Loucy (cell line): ENCODE measurements at regions not wholly inside any gene's neighbourhood (a gene's known extent, or its start where the extent isn't known, plus 50 kb on each side); places are given as distances from the start of the nearest gene placed in this dataset.
"Not testable (repeated sequence)": the region's sequence is repeated elsewhere in the genome, so short reads cannot be mapped to it uniquely, and the experiment has no call there.

Source experiments
- H2AFZ ChIP-seq: fragments of 200-600 bp; sonication (generic); 2 replicates; pipeline ENCODE4 v1.6.0; 2016; ENCODE audit warnings: antibody characterized with exemption, mild to moderate bottlenecking, low read length, moderate library complexity
- H3F3A ChIP-seq: fragments of 200-600 bp; 2 replicates; pipeline ENCODE4 v1.6.0; 2016; ENCODE audit warnings: antibody characterized with exemption, low read depth, mild to moderate bottlenecking
- H3K27me3 ChIP-seq: fragments of 200-600 bp; sonication (generic); 2 replicates; pipeline ENCODE4 v1.6.1; 2014; ENCODE audit warnings: low read length, mild to moderate bottlenecking; ENCODE audit not compliant: insufficient read depth, poor library complexity, severe bottlenecking
- H3K36me3 ChIP-seq: fragments of 200-600 bp; sonication (generic); 2 replicates; pipeline ENCODE4 v1.6.1; 2016; ENCODE audit warnings: low read length; ENCODE audit not compliant: insufficient read depth
- H3K4me1 ChIP-seq: fragments of 200-600 bp; sonication (generic); 2 replicates; pipeline ENCODE4 v1.5.1; 2014; ENCODE audit warnings: low read length, mild to moderate bottlenecking; ENCODE audit not compliant: insufficient read depth, poor library complexity, severe bottlenecking
- H3K4me2 ChIP-seq: fragments of 200-600 bp; sonication (generic); 2 replicates; pipeline ENCODE4 v1.6.0; 2014; ENCODE audit warnings: antibody characterized with exemption, low read length, low read depth, mild to moderate bottlenecking; ENCODE audit not compliant: poor library complexity, severe bottlenecking
- H3K4me3 ChIP-seq: fragments of 200-600 bp; sonication (generic); 2 replicates; pipeline ENCODE4 v1.5.1; 2014; ENCODE audit warnings: low read length, mild to moderate bottlenecking, mixed read lengths; ENCODE audit not compliant: poor library complexity, severe bottlenecking
- H3K79me2 ChIP-seq: fragments of 200-600 bp; sonication (generic); 2 replicates; pipeline ENCODE4 v1.6.1; 2014; ENCODE audit warnings: low read length; ENCODE audit not compliant: insufficient read depth
- H3K9ac ChIP-seq: fragments of 200-600 bp; sonication (generic); 2 replicates; pipeline ENCODE4 v1.6.0; 2014; ENCODE audit warnings: mild to moderate bottlenecking, low read depth, low read length, moderate library complexity; ENCODE audit not compliant: poor library complexity, severe bottlenecking
- H3K9me2 ChIP-seq: fragments of 200-600 bp; sonication (generic); replicated peaks from 2 replicates; pipeline ENCODE4 v1.6.1; 2016; ENCODE audit warnings: low read depth, low read length, mixed read lengths
- H3K9me3 ChIP-seq: fragments of 200-600 bp; sonication (generic); 2 replicates; pipeline ENCODE4 v1.6.1; 2014; ENCODE audit warnings: mild to moderate bottlenecking, antibody characterized with exemption, low read length, low read depth; ENCODE audit not compliant: insufficient read depth
- H4K20me1 ChIP-seq: fragments of 200-600 bp; sonication (generic); 2 replicates; pipeline ENCODE4 v1.6.0; 2014; ENCODE audit warnings: antibody characterized with exemption, low read length, mild to moderate bottlenecking; ENCODE audit not compliant: insufficient read depth, poor library complexity, severe bottlenecking
- CTCF ChIP-seq: fragments of 200-600 bp; sonication (generic); conservative IDR thresholded peaks from 2 replicates; pipeline ENCODE4 v1.5.1; 2014; ENCODE audit warnings: mild to moderate bottlenecking, antibody characterized with exemption, low read length
- EZH2phosphoT487 ChIP-seq: fragments of 200-600 bp; IDR thresholded peaks from 2 replicates; pipeline ENCODE4 v1.6.1; 2018; ENCODE audit warnings: antibody characterized with exemption, mild to moderate bottlenecking, moderate library complexity, borderline replicate concordance

- H3K36me3 ChIP-seq, H2AFZ ChIP-seq, H3F3A ChIP-seq, H3K9me3 ChIP-seq, H3K4me2 ChIP-seq, H3K79me2 ChIP-seq, H3K9me2 ChIP-seq, H4K20me1 ChIP-seq, H3K27me3 ChIP-seq, H3K4me1 ChIP-seq, H3K9ac ChIP-seq, H3K4me3 ChIP-seq: not testable (repeated sequence)
These were observed 266.1 kb downstream of the GOLGA6L6 start for GRCh38 chr15:20275373-20275967.

GRCh38 chr15:20272422-20273184 is 269.0 kb downstream of the GOLGA6L6 start:
- no peaks in the 10 kb centered on the region for H3K27me3 ChIP-seq
- no peak overlapping the region for H3K4me2 ChIP-seq
- no peaks in the 10 kb centered on the region for H3K4me1 ChIP-seq
- H3K9ac ChIP-seq = no peak overlapping the region
- H3K9me2 ChIP-seq = no peaks in the 10 kb centered on the region
- no peaks in the 10 kb centered on the region for H3K36me3 ChIP-seq
- H2AFZ ChIP-seq = no peak overlapping the region
- no peaks in the 10 kb centered on the region; the same call in 1 of the 2 replicates for H3K9me3 ChIP-seq
- TF ChIP-seq CTCF = no peak
- TF ChIP-seq EZH2phosphoT487 = no peak
- no peaks in the 10 kb centered on the region for H3F3A ChIP-seq
- H3K4me3 ChIP-seq = no peak overlapping the region
- H4K20me1 ChIP-seq = no peaks in the 10 kb centered on the region
- no peaks in the 10 kb centered on the region for H3K79me2 ChIP-seq

- TF ChIP-seq EZH2phosphoT487 = no peak
- TF ChIP-seq CTCF = no peak
- Histone ChIP-seq H3K4me1 (no peaks in the 10 kb centered on the region), H3K4me2 (no peak overlapping the region), H3K27me3 (no peaks in the 10 kb centered on the region), H3K9ac (no peak overlapping the region), H3K79me2 (no peaks in the 10 kb centered on the region), H3K9me2 (no peaks in the 10 kb centered on the region), H3K4me3 (no peak overlapping the region), H3F3A (no peaks in the 10 kb centered on the region), H2AFZ (no peak overlapping the region), H3K36me3 (no peaks in the 10 kb centered on the region), H4K20me1 (no peaks in the 10 kb centered on the region), H3K9me3 (no peaks in the 10 kb centered on the region; the same call in 1 of the 2 replicates)
These were observed 270.0 kb downstream of the GOLGA6L6 start for GRCh38 chr15:20271647-20272046.

DNA sequence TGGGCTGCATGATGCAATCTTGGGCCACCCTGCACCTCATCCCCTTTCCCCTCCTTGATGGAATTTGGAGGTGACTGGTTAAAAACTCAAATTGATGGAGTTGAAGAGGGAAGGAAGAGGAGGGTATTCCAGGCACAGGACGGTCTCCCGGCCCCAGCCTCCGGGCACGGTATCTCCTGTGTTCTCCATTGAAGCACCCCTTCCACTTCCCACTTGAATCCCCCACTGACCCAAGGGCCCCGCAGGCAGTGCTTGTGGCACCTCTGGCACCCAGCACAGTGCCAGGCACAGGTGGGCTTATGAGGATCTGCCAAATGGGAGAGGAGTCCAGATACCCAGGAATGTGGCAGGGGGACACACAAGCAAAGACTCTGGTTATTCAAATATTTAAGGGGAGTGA is 271.6 kb downstream of the GOLGA6L6 start:
- H3K9ac ChIP-seq, H3K4me3 ChIP-seq, H3K79me2 ChIP-seq, H3K9me2 ChIP-seq, H3K4me1 ChIP-seq, H3F3A ChIP-seq, H3K36me3 ChIP-seq, H3K4me2 ChIP-seq, H3K27me3 ChIP-seq, H4K20me1 ChIP-seq, H3K9me3 ChIP-seq, H2AFZ ChIP-seq: not testable (repeated sequence)

DNA sequence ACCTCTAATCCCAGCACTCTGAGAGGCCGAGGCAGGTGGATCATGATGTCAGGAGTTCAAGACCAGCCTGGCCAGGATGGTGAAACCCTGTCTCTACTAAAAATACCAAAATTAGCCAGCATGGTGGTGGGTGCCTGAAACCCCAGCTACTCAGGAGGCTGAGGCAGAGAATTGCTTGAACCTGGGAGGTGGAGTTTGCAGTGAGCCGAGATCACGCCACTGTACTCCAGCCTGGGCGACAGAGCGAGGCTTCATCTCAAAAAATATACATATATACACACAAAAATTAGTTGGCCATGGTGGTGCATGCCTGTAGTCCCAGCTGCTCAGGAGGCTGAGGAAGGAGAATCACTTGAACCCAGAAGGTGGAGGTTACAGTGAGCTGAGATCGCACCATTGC is 273.6 kb downstream of the GOLGA6L6 start:
- not testable (repeated sequence) for H3K4me3 ChIP-seq, H3K9ac ChIP-seq, H2AFZ ChIP-seq, H3K79me2 ChIP-seq, H3K9me3 ChIP-seq, H3K27me3 ChIP-seq, H3K36me3 ChIP-seq, H3K4me2 ChIP-seq, H3F3A ChIP-seq, H3K4me1 ChIP-seq, H3K9me2 ChIP-seq, H4K20me1 ChIP-seq
